ENCODE measurements at regions not wholly inside any gene's neighbourhood (a gene's known extent, or its start where the extent isn't known, plus 50 kb on each side); places are given as distances from the start of the nearest gene placed in this dataset.

GRCh38 chr20:39142407-39143096 is 180.4 kb downstream of the DHX35 start:
- TF ChIP-seq CTCF (IDR thresholded peaks at IDR 0.05; ENCODE audit: borderline replicate concordance, control extremely low read depth, extremely low read depth, insufficient read depth, missing control alignments), result no peak
- in situ Hi-C loops (cut with MboI; ENCODE audit: low sequenced_read_pairs, unreplicated experiment), result no loop called here
- no peak for DNase-seq (ENCODE audit: low spot score)

GRCh38 chr20:39137299-39137698 is 175.2 kb downstream of the DHX35 start:
- no peak for TF ChIP-seq CTCF (IDR thresholded peaks at IDR 0.05; ENCODE audit: borderline replicate concordance, control extremely low read depth, extremely low read depth, insufficient read depth, missing control alignments)
- in situ Hi-C loops (cut with MboI; ENCODE audit: low sequenced_read_pairs, unreplicated experiment), result no loop called here
- DNase-seq (ENCODE audit: low spot score), result no peak

- TF ChIP-seq CTCF (IDR thresholded peaks at IDR 0.05; ENCODE audit: borderline replicate concordance, control extremely low read depth, extremely low read depth, insufficient read depth, missing control alignments), result no peak
- in situ Hi-C loops (cut with MboI; ENCODE audit: low sequenced_read_pairs, unreplicated experiment), result no loop called here
- DNase-seq (ENCODE audit: low spot score), result no peak
Observed at GRCh38 chr20:39136798-39137197, 174.7 kb downstream of the DHX35 start.

- no peak for DNase-seq (ENCODE audit: low spot score)
- TF ChIP-seq CTCF (IDR thresholded peaks at IDR 0.05; ENCODE audit: borderline replicate concordance, control extremely low read depth, extremely low read depth, insufficient read depth, missing control alignments), result no peak
- in situ Hi-C loops (cut with MboI; ENCODE audit: low sequenced_read_pairs, unreplicated experiment), result no loop called here
Observed at GRCh38 chr20:39135885-39136544, 173.9 kb downstream of the DHX35 start.

- TF ChIP-seq CTCF (IDR thresholded peaks at IDR 0.05; ENCODE audit: borderline replicate concordance, control extremely low read depth, extremely low read depth, insufficient read depth, missing control alignments), result no peak
- DNase-seq (ENCODE audit: low spot score), result no peak
- in situ Hi-C loops (cut with MboI; ENCODE audit: low sequenced_read_pairs, unreplicated experiment), result no loop called here
Observed at GRCh38 chr20:39133201-39133600, 171.1 kb downstream of the DHX35 start.

- in situ Hi-C loops (cut with MboI; ENCODE audit: low sequenced_read_pairs, unreplicated experiment), result no loop called here
- TF ChIP-seq CTCF (IDR thresholded peaks at IDR 0.05; ENCODE audit: borderline replicate concordance, control extremely low read depth, extremely low read depth, insufficient read depth, missing control alignments), result no peak
- DNase-seq (ENCODE audit: low spot score), result no peak
Observed at GRCh38 chr20:39132511-39132910, 170.4 kb downstream of the DHX35 start.
